HCT116 (cell line): ENCODE measurements at regions not wholly inside any gene's neighbourhood (a gene's known extent, or its start where the extent isn't known, plus 50 kb on each side); places are given as distances from the start of the nearest gene placed in this dataset.

ENCODE experiments used
- ATAC-seq: fragments of 200-7000 bp; cut with Tn5 transposase; 2 replicates; pipeline ENCODE4 v1.9.1; 2020; ENCODE audit warnings: mild to moderate bottlenecking, moderate library complexity
- BruUV-seq: library from RNA; stranded (reverse); fragments of 400-500 nt; replicated peaks from 2 replicates; lab custom pipeline; 2021; lab: Mats Ljungman, UMichigan
- CTCF ChIA-PET: fragments of 300-600 bp; sonication (Branson Sonifier 250); formaldehyde crosslinking; loops from one replicate; lab custom pipeline; 2021; ENCODE audit warnings: antibody characterized with exemption; lab: Charles Lee
- POLR2A ChIA-PET: fragments of 300-600, 350-600 bp; sonication (Branson Sonifier 250); formaldehyde crosslinking; loops from one replicate; lab custom pipeline; 2021; ENCODE audit warnings: antibody characterized with exemption; lab: Charles Lee
- RAD21 ChIA-PET, 2 experiments: fragments of 300-600 bp; sonication (Branson Sonifier 250); formaldehyde crosslinking; loops; one replicate each; lab custom pipeline; 2023; ENCODE audit warnings: low total read pairs in 2 of 2; ENCODE audit not compliant: uncharacterized antibody in 2 of 2, unreplicated experiment in 2 of 2, low non-redundant PET in 1 of 2; lab: Charles Lee
- DNase-seq: peaks from one replicate; pipeline ENCODE4 v3.0.0-alpha.2; 2010; ENCODE audit warnings: low read depth, low spot score
- H2AFZ ChIP-seq: fragments of 200-600 bp; shearing (Covaris generic), sonication (generic); 2 replicates; pipeline ENCODE4 v1.6.1; 2017; ENCODE audit warnings: low read depth, mixed run types, mixed read lengths, antibody characterized with exemption, low read length; ENCODE audit not compliant: poor library complexity, severe bottlenecking
- H3K27ac ChIP-seq: 2 replicates; pipeline ENCODE4 v1.5.1; 2012; ENCODE audit warnings: low read depth, low read length
- H3K27me3 ChIP-seq: fragments of 200-600 bp; sonication (generic); 2 replicates; pipeline ENCODE4 v1.6.1; 2016; ENCODE audit warnings: mixed run types, low read length, mixed read lengths; ENCODE audit not compliant: insufficient read depth
- H3K36me3 ChIP-seq, 2 experiments: fragments of 200-500 bp in 1 of 2; fragments of 200-600 bp in 1 of 2; sonication (Bioruptor generic) in 1 of 2; sonication (generic) in 1 of 2; 2 replicates each; pipeline versions ENCODE4 v1.5.1 to v1.6.1; 2014 to 2016; ENCODE audit warnings: low read length in 2 of 2, inconsistent platforms in 1 of 2, mixed read lengths in 1 of 2, mixed run types in 1 of 2; ENCODE audit not compliant: insufficient read depth in 2 of 2, control insufficient read depth in 1 of 2
- H3K4me1 ChIP-seq, 2 experiments: fragments of 200-600 bp in 1 of 2; sonication (generic) in 1 of 2; 2 replicates each; pipeline versions ENCODE4 v1.5.1 to v1.6.1; 2012 to 2017; ENCODE audit warnings: low read length in 2 of 2, inconsistent platforms in 1 of 2, mild to moderate bottlenecking in 1 of 2, mixed read lengths in 1 of 2, mixed run types in 1 of 2, moderate library complexity in 1 of 2; ENCODE audit not compliant: insufficient read depth in 2 of 2, control insufficient read depth in 1 of 2
- H3K4me2 ChIP-seq: fragments of 200-600 bp; sonication (generic); 2 replicates; pipeline ENCODE4 v1.6.1; 2017; ENCODE audit warnings: mixed run types, low read length, mixed read lengths
- H3K4me3 ChIP-seq, 2 experiments: fragments of 200-600 bp in 1 of 2; sonication (generic) in 1 of 2; replicated peaks in 1 of 2; 2 replicates each; pipeline ENCODE4 v1.5.1; 2011 to 2016; ENCODE audit warnings: low read length in 2 of 2, control low read depth in 1 of 2, low read depth in 1 of 2, mild to moderate bottlenecking in 1 of 2, mixed read lengths in 1 of 2, mixed run types in 1 of 2
- H3K79me2 ChIP-seq: fragments of 200-600 bp; sonication (generic); 2 replicates; pipeline ENCODE4 v1.6.1; 2017; ENCODE audit warnings: mild to moderate bottlenecking, mixed run types, low read length, moderate library complexity, mixed read lengths; ENCODE audit not compliant: insufficient read depth
- H3K9ac ChIP-seq: fragments of 200-600 bp; sonication (generic); 2 replicates; pipeline ENCODE4 v1.6.1; 2016; ENCODE audit warnings: low read length, mixed read lengths
- H3K9me2 ChIP-seq: fragments of 200-600 bp; sonication (generic), shearing (Covaris generic); 2 replicates; pipeline ENCODE4 v1.6.1; 2017; ENCODE audit warnings: mixed run types, mild to moderate bottlenecking, moderate library complexity; ENCODE audit not compliant: insufficient read depth
- H3K9me3 ChIP-seq, 2 experiments: fragments of 200-500 bp in 1 of 2; fragments of 200-600 bp in 1 of 2; sonication (Bioruptor generic) in 1 of 2; sonication (generic) in 1 of 2; 2 replicates each; pipeline ENCODE4 v1.6.1; 2014 to 2017; ENCODE audit warnings: low read length in 2 of 2, mixed read lengths in 2 of 2, inconsistent platforms in 1 of 2, low read depth in 1 of 2, mild to moderate bottlenecking in 1 of 2, mixed run types in 1 of 2, moderate library complexity in 1 of 2; ENCODE audit not compliant: control insufficient read depth in 1 of 2, insufficient read depth in 1 of 2
- H4K20me1 ChIP-seq: fragments of 200-600 bp; sonication (generic), shearing (Covaris generic); 2 replicates; pipeline ENCODE4 v1.6.1; 2017; ENCODE audit warnings: mixed run types, mild to moderate bottlenecking, moderate library complexity; ENCODE audit not compliant: insufficient read depth
- CEBPB ChIP-seq: IDR thresholded peaks from 2 replicates; pipeline ENCODE4 v1.6.1; 2012; ENCODE audit warnings: low read depth
- CTCF ChIP-seq, 3 experiments: fragments of 200-600 bp in 1 of 3; sonication (generic) in 1 of 3; IDR thresholded peaks in 2 of 3; conservative IDR thresholded peaks in 1 of 3; 2 replicates each; pipeline ENCODE4 v1.5.1; 2012 to 2017; ENCODE audit warnings: low read depth in 2 of 3, low read length in 2 of 3, antibody characterized with exemption in 1 of 3, borderline replicate concordance in 1 of 3, control low read depth in 1 of 3, mild to moderate bottlenecking in 1 of 3, mixed read lengths in 1 of 3, mixed run types in 1 of 3, moderate library complexity in 1 of 3; ENCODE audit not compliant: insufficient read depth in 1 of 3
- ELF1 ChIP-seq: IDR thresholded peaks from 2 replicates; pipeline ENCODE4 v1.6.1; 2012; ENCODE audit warnings: low read depth, borderline replicate concordance
- EZH2 ChIP-seq: fragments of 200-600 bp; sonication (generic); IDR thresholded peaks from 2 replicates; pipeline ENCODE4 v1.6.1; 2017; ENCODE audit warnings: antibody characterized with exemption, mixed run types
- FOSL1 ChIP-seq: IDR thresholded peaks from 2 replicates; pipeline ENCODE4 v1.6.1; 2012; ENCODE audit warnings: low read depth
- JUND ChIP-seq: IDR thresholded peaks from 2 replicates; pipeline ENCODE4 v1.6.1; 2012
- MAX ChIP-seq: IDR thresholded peaks from 2 replicates; pipeline ENCODE4 v1.6.1; 2012
- POLR2A ChIP-seq: IDR thresholded peaks from 2 replicates; pipeline ENCODE4 v1.7.0; 2011; ENCODE audit warnings: borderline replicate concordance; ENCODE audit not compliant: insufficient read depth, insufficient read length; ENCODE audit errors: extremely low read depth
- POLR2AphosphoS5 ChIP-seq: IDR thresholded peaks from 2 replicates; pipeline ENCODE4 v1.6.1; 2011; ENCODE audit warnings: mild to moderate bottlenecking, low read depth, low read length, moderate library complexity
- RAD21 ChIP-seq: IDR thresholded peaks from 2 replicates; pipeline ENCODE4 v1.6.1; 2012; ENCODE audit warnings: low read depth, mild to moderate bottlenecking
- REST ChIP-seq: IDR thresholded peaks from 2 replicates; pipeline ENCODE4 v1.6.1; 2012; ENCODE audit warnings: low read depth
- SP1 ChIP-seq: IDR thresholded peaks from 2 replicates; pipeline ENCODE4 v1.6.1; 2012; ENCODE audit warnings: low read depth
- SRF ChIP-seq: IDR thresholded peaks from 2 replicates; pipeline ENCODE4 v1.6.1; 2012; ENCODE audit warnings: low read depth
- YY1 ChIP-seq: IDR thresholded peaks from 2 replicates; pipeline ENCODE4 v1.6.1; 2011; ENCODE audit warnings: low read length, low read depth, moderate library complexity, mild to moderate bottlenecking; ENCODE audit not compliant: insufficient replicate concordance; ENCODE audit errors: extremely low read depth
- ZFX ChIP-seq: fragments of 450-650 bp; IDR thresholded peaks from 2 replicates; pipeline ENCODE4 v1.6.1; 2017
- ZNF274 ChIP-seq: fragments of 200-500 bp; sonication (Bioruptor generic); IDR thresholded peaks from 2 replicates; pipeline ENCODE4 v1.6.1; 2014; ENCODE audit warnings: mild to moderate bottlenecking, low read depth, low read length, inconsistent platforms
- intact Hi-C: fragments of 100-400 bp; cut with micrococcal nuclease; formaldehyde crosslinking; loops from 2 replicates; pipeline ENCODE4 v1.10.0; 2022
- TF ChIP-seq, protein P1 (sequence below): IDR thresholded peaks from 2 replicates; pipeline ENCODE4 v1.6.1; 2012

GRCh38 chr9:71191708-71192107 is 70.3 kb upstream of the TRPM3 start (continued):
- TF ChIP-seq ZNF274, result no peak
- no peak for TF ChIP-seq ZFX
- no peak for TF ChIP-seq REST
- TF ChIP-seq POLR2AphosphoS5, result no peak

GRCh38 chr9:71183251-71183650 is 61.8 kb upstream of the TRPM3 start:
- Histone ChIP-seq H4K20me1 (no peaks in the 10 kb centered on the region), H3K4me2 (no peak overlapping the region), H2AFZ (no peak overlapping the region), H3K4me1 (no peaks in the 10 kb centered on the region), H3K9me2 (no peaks in the 10 kb centered on the region), H3K79me2 (no peaks in the 10 kb centered on the region), H3K36me3 (no peaks in the 10 kb centered on the region), H3K27me3 (peaks cover 7% of the 10 kb centered on the region; the same call in 1 of the 2 replicates), H3K9ac (no peak overlapping the region), H3K27ac (no peak overlapping the region), H3K9me3 (no peaks in the 10 kb centered on the region), H3K4me3 (no peak overlapping the region)
- no TSS peak for BruUV-seq
- ATAC-seq (no peak), DNase-seq (no peak)
- POLR2A ChIA-PET, result no interaction called here
- RAD21 ChIA-PET, result no interaction called here
- intact Hi-C loops, result no loop called here
- CTCF ChIA-PET, result no interaction called here
- no peak for TF ChIP-seq POLR2AphosphoS5
- no peak for TF ChIP-seq JUND
- TF ChIP-seq CTCF (IDR thresholded peaks at IDR 0.05 in 2 of 3, conservative IDR thresholded peaks at IDR 0.05 in 1 of 3; ENCODE audit: borderline replicate concordance in 1 of 3, insufficient read depth in 1 of 3, low read depth in 2 of 3, low read length in 2 of 3), result no peak
- no peak for TF ChIP-seq YY1
- TF ChIP-seq FOSL1, result no peak
- TF ChIP-seq ZFX, result no peak
- TF ChIP-seq, protein P1, sequence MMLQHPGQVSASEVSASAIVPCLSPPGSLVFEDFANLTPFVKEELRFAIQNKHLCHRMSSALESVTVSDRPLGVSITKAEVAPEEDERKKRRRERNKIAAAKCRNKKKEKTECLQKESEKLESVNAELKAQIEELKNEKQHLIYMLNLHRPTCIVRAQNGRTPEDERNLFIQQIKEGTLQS, result no peak
- TF ChIP-seq CEBPB, result no peak
- TF ChIP-seq REST, result no peak
- TF ChIP-seq RAD21, result no peak
- TF ChIP-seq MAX, result no peak
- TF ChIP-seq ELF1, result no peak
- TF ChIP-seq POLR2A, result no peak
- no peak for TF ChIP-seq EZH2
- no peak for TF ChIP-seq SRF
- no peak for TF ChIP-seq ZNF274
- no peak for TF ChIP-seq SP1
